H9 (cell line): ENCODE measurements at regions not wholly inside any gene's neighbourhood (a gene's known extent, or its start where the extent isn't known, plus 50 kb on each side); places are given as distances from the start of the nearest gene placed in this dataset.

ENCODE experiments used
- DNase-seq: peaks from one replicate; pipeline ENCODE4 v3.0.0-alpha.2; 2017
- H2AFZ ChIP-seq: one replicate; pipeline ENCODE4 v1.6.1; 2013; ENCODE audit warnings: mild to moderate bottlenecking, low read length, control low read depth, moderate library complexity
- H2AK5ac ChIP-seq: 2 replicates; pipeline ENCODE4 v1.6.1; 2013; ENCODE audit warnings: low read length, control low read depth, mixed read lengths; ENCODE audit not compliant: insufficient read length
- H2BK120ac ChIP-seq: one replicate; pipeline ENCODE4 v1.6.1; 2013; ENCODE audit warnings: low read depth, mild to moderate bottlenecking, low read length, control low read depth, inconsistent platforms; ENCODE audit not compliant: poor library complexity, severe bottlenecking
- H2BK12ac ChIP-seq: 2 replicates; pipeline ENCODE4 v1.6.1; 2013; ENCODE audit warnings: low read length, control low read depth, mixed read lengths, low read depth; ENCODE audit not compliant: insufficient read length
- H2BK15ac ChIP-seq: 2 replicates; pipeline ENCODE4 v1.6.1; 2013; ENCODE audit warnings: low read depth, low read length, control low read depth
- H2BK20ac ChIP-seq: one replicate; pipeline ENCODE4 v1.6.1; 2013; ENCODE audit warnings: low read depth, mild to moderate bottlenecking, low read length, control low read depth, inconsistent platforms; ENCODE audit not compliant: poor library complexity, severe bottlenecking
- H2BK5ac ChIP-seq: 2 replicates; pipeline ENCODE4 v1.6.1; 2013; ENCODE audit warnings: low read length, control low read depth, mixed read lengths; ENCODE audit not compliant: insufficient read length
- H3K14ac ChIP-seq: 2 replicates; pipeline ENCODE4 v1.6.1; 2013; ENCODE audit warnings: low read length, control low read depth; ENCODE audit not compliant: insufficient read depth
- H3K18ac ChIP-seq: 2 replicates; pipeline ENCODE4 v1.6.1; 2013; ENCODE audit warnings: low read depth, mild to moderate bottlenecking, mixed read lengths, low read length, control low read depth; ENCODE audit not compliant: insufficient read length
- H3K23ac ChIP-seq: 2 replicates; pipeline ENCODE4 v1.6.1; 2013; ENCODE audit warnings: low read length, control low read depth, mixed read lengths, low read depth; ENCODE audit not compliant: insufficient read length
- H3K23me2 ChIP-seq: 2 replicates; pipeline ENCODE4 v1.6.1; 2013; ENCODE audit warnings: low read depth, mild to moderate bottlenecking, mixed read lengths, low read length, control low read depth; ENCODE audit not compliant: insufficient read length, poor library complexity, severe bottlenecking
- H3K27ac ChIP-seq: 2 replicates; pipeline ENCODE4 v1.5.1; 2013; ENCODE audit warnings: low read length, control low read depth, mixed read lengths, low read depth; ENCODE audit not compliant: insufficient read length
- H3K27me3 ChIP-seq: 2 replicates; pipeline ENCODE4 v1.6.1; 2013; ENCODE audit warnings: low read length, control low read depth, inconsistent platforms; ENCODE audit not compliant: insufficient read depth
- H3K4ac ChIP-seq: 2 replicates; pipeline ENCODE4 v1.6.1; 2013; ENCODE audit warnings: low read depth, mild to moderate bottlenecking, control low read depth, inconsistent platforms, low read length, moderate library complexity
- H3K4me1 ChIP-seq: 2 replicates; pipeline ENCODE4 v1.6.1; 2013; ENCODE audit warnings: low read length, control low read depth, inconsistent platforms; ENCODE audit not compliant: insufficient read depth
- H3K4me2 ChIP-seq: 2 replicates; pipeline ENCODE4 v1.6.1; 2013; ENCODE audit warnings: low read length, control low read depth, mixed read lengths; ENCODE audit not compliant: insufficient read length, insufficient read depth
- H3K56ac ChIP-seq: 2 replicates; pipeline ENCODE4 v1.6.1; 2013; ENCODE audit warnings: low read depth, mild to moderate bottlenecking, mixed read lengths, low read length, control low read depth; ENCODE audit not compliant: insufficient read length
- H3K79me1 ChIP-seq: 2 replicates; pipeline ENCODE4 v1.6.1; 2013; ENCODE audit warnings: low read depth, mild to moderate bottlenecking, moderate library complexity, low read length, control low read depth, inconsistent platforms; ENCODE audit not compliant: insufficient read depth, poor library complexity, severe bottlenecking
- H3K79me2 ChIP-seq: 2 replicates; pipeline ENCODE4 v1.6.1; 2013; ENCODE audit warnings: low read length, control low read depth, inconsistent platforms; ENCODE audit not compliant: insufficient read depth
- H3K9ac ChIP-seq: 2 replicates; pipeline ENCODE4 v1.6.1; 2013; ENCODE audit warnings: low read length, control low read depth, mixed read lengths; ENCODE audit not compliant: insufficient read length; ENCODE audit errors: extremely low read depth
- H3K9me3 ChIP-seq: one replicate; pipeline ENCODE4 v1.6.1; 2013; ENCODE audit warnings: low read depth, low read length, inconsistent platforms; ENCODE audit not compliant: control insufficient read depth
- H3T11ph ChIP-seq: one replicate; pipeline ENCODE4 v1.6.1; 2013; ENCODE audit warnings: mild to moderate bottlenecking, low read length, control low read depth, inconsistent platforms
- H4K20me1 ChIP-seq: one replicate; pipeline ENCODE4 v1.6.1; 2013; ENCODE audit not compliant: control insufficient read depth, insufficient read length, insufficient read depth
- H4K5ac ChIP-seq: 2 replicates; pipeline ENCODE4 v1.6.1; 2013; ENCODE audit warnings: low read depth, mild to moderate bottlenecking, mixed read lengths, low read length, control low read depth; ENCODE audit not compliant: insufficient read length
- H4K8ac ChIP-seq: replicated peaks from 2 replicates; pipeline ENCODE4 v1.6.1; 2013; ENCODE audit warnings: low read length, control low read depth, mixed read lengths, low read depth; ENCODE audit not compliant: insufficient read length
- H4K91ac ChIP-seq: 2 replicates; pipeline ENCODE4 v1.6.1; 2013; ENCODE audit warnings: low read depth, mild to moderate bottlenecking, moderate library complexity, mixed read lengths, low read length, control low read depth; ENCODE audit not compliant: insufficient read length
- H3K27ac Mint-ChIP-seq, 3 experiments: 2 replicates in 2 of 3; 3 replicates in 1 of 3; pipeline ENCODE4 v1.8.0; 2020 to 2021; ENCODE audit warnings: mixed read lengths in 3 of 3, mild to moderate bottlenecking in 1 of 3, moderate library complexity in 1 of 3
- H3K27me3 Mint-ChIP-seq: 2 replicates; pipeline ENCODE4 v1.8.0; 2021; ENCODE audit warnings: low read depth, mild to moderate bottlenecking, moderate library complexity, mixed read lengths
- H3K36me3 Mint-ChIP-seq, 3 experiments: 2 replicates in 2 of 3; 3 replicates in 1 of 3; pipeline ENCODE4 v1.8.0; 2020 to 2021; ENCODE audit warnings: low read depth in 3 of 3, mixed read lengths in 3 of 3; ENCODE audit not compliant: insufficient read depth in 1 of 3
- H3K4me1 Mint-ChIP-seq, 2 experiments: 2 replicates each; pipeline ENCODE4 v1.8.0; 2020; ENCODE audit warnings: mixed read lengths in 2 of 2
- H3K4me3 Mint-ChIP-seq, 2 experiments: 2 replicates in 1 of 2; 3 replicates in 1 of 2; pipeline ENCODE4 v1.8.0; 2020 to 2021; ENCODE audit warnings: mild to moderate bottlenecking in 2 of 2, mixed read lengths in 2 of 2, moderate library complexity in 1 of 2
- H3K9me3 Mint-ChIP-seq, 2 experiments: 2 replicates in 1 of 2; 3 replicates in 1 of 2; pipeline ENCODE4 v1.8.0; 2020; ENCODE audit warnings: mild to moderate bottlenecking in 2 of 2, mixed read lengths in 2 of 2, moderate library complexity in 1 of 2
- CTCF ChIP-seq: fragments of 200-600 bp; sonication (generic); conservative IDR thresholded peaks from 3 replicates; pipeline ENCODE4 v1.8.0; 2021; ENCODE audit warnings: antibody characterized with exemption, mild to moderate bottlenecking
- whole genome bisulfite sequencing: extraction: QIAGEN DNeasy Blood & Tissue Kit; methylation state at CpG from one replicate; pipeline ENCODE4 v1.1.7; 2013; ENCODE audit warnings: missing lambda C conversion rate, low lambda C conversion rate, mixed read lengths; ENCODE audit not compliant: insufficient read length; ENCODE audit errors: extremely low coverage; 5-methylcytosine and 5-hydroxymethylcytosine counted together

- Histone ChIP-seq H3K4me2 (no peak overlapping the region), H3K4ac (no peak overlapping the region), H2BK15ac (no peak overlapping the region), H3K27me3 (no peaks in the 10 kb centered on the region), H2AFZ (no peak overlapping the region), H3K23ac (no peak overlapping the region), H3K23me2 (no peaks in the 10 kb centered on the region), H2AK5ac (no peak overlapping the region), H4K8ac (no peak overlapping the region), H4K91ac (no peak overlapping the region), H3K27ac (no peak overlapping the region), H2BK20ac (no peak overlapping the region), H3K4me1 (no peaks in the 10 kb centered on the region), H3K56ac (no peak overlapping the region), H3K79me2 (no peaks in the 10 kb centered on the region), H3K9me3 (no peaks in the 10 kb centered on the region), H4K5ac (no peak overlapping the region), H3T11ph (no peak overlapping the region), H2BK120ac (no peak overlapping the region), H4K20me1 (no peaks in the 10 kb centered on the region), H2BK5ac (no peak overlapping the region), H3K14ac (no peak overlapping the region), H3K79me1 (no peaks in the 10 kb centered on the region), H2BK12ac (no peak overlapping the region), H3K18ac (no peak overlapping the region), H3K9ac (no peak overlapping the region)
- peaks cover under 1 to 4% of the 10 kb centered on the region in 2 experiments; a peak in 2 of 4 replicates for H3K4me1 Mint-ChIP-seq
- H3K4me3 Mint-ChIP-seq: no peak overlapping the region
- H3K27ac Mint-ChIP-seq: no peak overlapping the region
- H3K9me3 Mint-ChIP-seq: no peaks in the 10 kb centered on the region
- peaks cover 2% of the 10 kb centered on the region; the same call in 1 of the 2 replicates for H3K27me3 Mint-ChIP-seq
- no peak for DNase-seq
- no peaks in the 10 kb centered on the region; a peak in 1 of 7 replicates for H3K36me3 Mint-ChIP-seq
- no peak for TF ChIP-seq CTCF
- no CpG with 5 or more reads among the region's 1 CpG for WGBS
Observed at GRCh38 chr6:155706806-155707205, 251.2 kb upstream of the NOX3 start.
